ENCODE measurements at regions not wholly inside any gene's neighbourhood (a gene's known extent, or its start where the extent isn't known, plus 50 kb on each side); places are given as distances from the start of the nearest gene placed in this dataset.

DNA sequence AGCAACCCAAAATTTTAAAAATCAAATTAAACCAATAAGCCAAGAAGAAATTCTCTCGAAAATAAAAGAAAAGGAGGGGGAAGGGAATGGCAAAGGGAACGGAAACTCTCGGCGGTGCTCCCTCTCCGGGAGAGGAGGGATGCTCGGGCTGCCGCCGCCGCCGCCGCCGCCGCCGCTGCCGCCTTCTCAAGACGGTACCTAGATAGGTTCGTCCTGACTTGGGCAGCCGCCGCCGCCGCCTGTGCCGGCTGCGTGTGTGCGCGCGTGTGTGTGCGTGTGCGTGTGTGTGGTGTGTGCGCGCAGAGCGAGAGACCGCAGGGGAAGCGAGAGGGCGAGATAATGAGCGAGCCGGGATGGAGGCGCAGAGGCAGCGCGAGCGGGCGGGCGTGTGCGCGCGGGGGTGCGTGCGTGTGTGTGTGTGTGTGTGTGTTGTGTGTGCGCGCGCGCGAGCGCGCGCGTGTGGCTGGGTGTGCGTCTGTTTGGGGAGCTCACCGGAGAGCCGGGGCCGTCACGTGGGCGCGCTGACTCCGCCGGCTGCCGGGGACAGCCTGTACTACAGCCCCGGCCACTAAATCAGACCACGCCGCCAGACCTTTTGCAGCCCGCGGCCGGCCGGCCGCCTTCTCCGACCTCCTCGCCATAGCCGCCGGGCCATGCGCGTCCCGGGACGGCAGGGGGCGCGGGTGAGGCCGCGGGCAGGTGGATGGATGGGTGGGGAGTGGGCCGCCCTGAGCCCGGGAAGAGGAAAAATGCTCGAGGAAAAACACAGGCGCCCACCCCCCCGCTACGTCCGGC is 111.6 kb downstream of the DHX15 start:
- Histone ChIP-seq H3K27me3 (ENCODE audit: insufficient read depth, low read length, poor library complexity, severe bottlenecking) (no peaks in the 10 kb centered on the region), H3K9me2 (replicated peaks; ENCODE audit: low read depth, low read length) (no peaks in the 10 kb centered on the region), H2AFZ (ENCODE audit: low read length) (peak overlapping the region; percentile 97), H4K20me1 (ENCODE audit: insufficient read depth, low read length, poor library complexity, severe bottlenecking) (no peaks in the 10 kb centered on the region), H3K36me3 (ENCODE audit: insufficient read depth, low read length) (no peaks in the 10 kb centered on the region), H3F3A (ENCODE audit: low read depth) (no peaks in the 10 kb centered on the region), H3K79me2 (ENCODE audit: insufficient read depth, low read length) (no peaks in the 10 kb centered on the region), H3K4me3 (ENCODE audit: low read length, poor library complexity, severe bottlenecking) (peak overlapping the region; percentile 92), H3K9me3 (ENCODE audit: insufficient read depth, low read depth, low read length) (no peaks in the 10 kb centered on the region), H3K4me2 (ENCODE audit: low read depth, low read length, poor library complexity, severe bottlenecking) (peak overlapping the region; percentile 88), H3K9ac (ENCODE audit: low read depth, low read length, poor library complexity, severe bottlenecking) (peak overlapping the region; percentile 80), H3K4me1 (ENCODE audit: insufficient read depth, low read length, poor library complexity, severe bottlenecking) (peaks cover 10% of the 10 kb centered on the region)
- TF ChIP-seq EZH2phosphoT487 (IDR thresholded peaks at IDR 0.05; ENCODE audit: borderline replicate concordance) (no peak), CTCF (conservative IDR thresholded peaks at IDR 0.05; ENCODE audit: low read length) (peak; percentile 55)

DNA sequence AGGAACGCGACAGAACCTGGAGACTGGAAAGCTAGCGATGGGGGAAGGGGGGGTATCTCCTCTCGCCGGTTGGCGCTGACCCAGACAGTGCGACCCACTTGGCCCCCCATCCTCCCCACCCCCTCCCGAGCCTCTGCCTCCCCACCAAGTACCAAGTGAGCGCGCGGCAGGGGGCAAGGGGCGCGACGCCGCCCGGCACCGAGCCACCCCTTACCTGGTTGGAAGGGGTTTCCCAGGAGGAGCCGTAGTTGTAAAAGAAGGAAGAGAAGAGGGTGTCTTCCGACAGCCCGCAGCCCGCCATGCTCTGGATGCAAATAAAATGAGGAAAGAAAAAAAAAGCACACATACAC is 112.2 kb downstream of the DHX15 start:
- Histone ChIP-seq H2AFZ (ENCODE audit: low read length) (peak overlapping the region; percentile 97; the same call in 1 of the 2 replicates), H3K9ac (ENCODE audit: low read depth, low read length, poor library complexity, severe bottlenecking) (peak overlapping the region; percentile 80), H3K4me2 (ENCODE audit: low read depth, low read length, poor library complexity, severe bottlenecking) (peak overlapping the region; percentile 88), H3K4me3 (ENCODE audit: low read length, poor library complexity, severe bottlenecking) (peak overlapping the region; percentile 92), H3K4me1 (ENCODE audit: insufficient read depth, low read length, poor library complexity, severe bottlenecking) (peaks cover 10% of the 10 kb centered on the region), H3F3A (ENCODE audit: low read depth) (no peaks in the 10 kb centered on the region), H3K9me2 (replicated peaks; ENCODE audit: low read depth, low read length) (no peaks in the 10 kb centered on the region), H3K36me3 (ENCODE audit: insufficient read depth, low read length) (no peaks in the 10 kb centered on the region), H3K9me3 (ENCODE audit: insufficient read depth, low read depth, low read length) (no peaks in the 10 kb centered on the region), H4K20me1 (ENCODE audit: insufficient read depth, low read length, poor library complexity, severe bottlenecking) (no peaks in the 10 kb centered on the region), H3K79me2 (ENCODE audit: insufficient read depth, low read length) (no peaks in the 10 kb centered on the region), H3K27me3 (ENCODE audit: insufficient read depth, low read length, poor library complexity, severe bottlenecking) (no peaks in the 10 kb centered on the region)
- no peak for TF ChIP-seq EZH2phosphoT487 (IDR thresholded peaks at IDR 0.05; ENCODE audit: borderline replicate concordance)
- no peak for TF ChIP-seq CTCF (conservative IDR thresholded peaks at IDR 0.05; ENCODE audit: low read length)

- no peaks in the 10 kb centered on the region for H3F3A ChIP-seq (ENCODE audit: low read depth)
- H4K20me1 ChIP-seq (ENCODE audit: insufficient read depth, low read length, poor library complexity, severe bottlenecking), result no peaks in the 10 kb centered on the region
- no peak overlapping the region for H3K4me3 ChIP-seq (ENCODE audit: low read length, poor library complexity, severe bottlenecking)
- H2AFZ ChIP-seq (ENCODE audit: low read length), result no peak overlapping the region; the same call in 1 of the 2 replicates
- no peaks in the 10 kb centered on the region for H3K79me2 ChIP-seq (ENCODE audit: insufficient read depth, low read length)
- H3K36me3 ChIP-seq (ENCODE audit: insufficient read depth, low read length), result no peaks in the 10 kb centered on the region
- no peaks in the 10 kb centered on the region for H3K9me2 ChIP-seq (replicated peaks; ENCODE audit: low read depth, low read length)
- H3K4me1 ChIP-seq (ENCODE audit: insufficient read depth, low read length, poor library complexity, severe bottlenecking), result peaks cover 10% of the 10 kb centered on the region
- no peak overlapping the region for H3K9ac ChIP-seq (ENCODE audit: low read depth, low read length, poor library complexity, severe bottlenecking)
- no peak for TF ChIP-seq EZH2phosphoT487 (IDR thresholded peaks at IDR 0.05; ENCODE audit: borderline replicate concordance)
- no peak for TF ChIP-seq CTCF (conservative IDR thresholded peaks at IDR 0.05; ENCODE audit: low read length)
- no peak overlapping the region for H3K4me2 ChIP-seq (ENCODE audit: low read depth, low read length, poor library complexity, severe bottlenecking)
- no peaks in the 10 kb centered on the region for H3K27me3 ChIP-seq (ENCODE audit: insufficient read depth, low read length, poor library complexity, severe bottlenecking)
- H3K9me3 ChIP-seq (ENCODE audit: insufficient read depth, low read depth, low read length), result no peaks in the 10 kb centered on the region
These were observed 112.7 kb downstream of the DHX15 start for GRCh38 chr4:24471486-24472160.
